Pons (tissue), 1 donor: ENCODE measurements at regions not wholly inside any gene's neighbourhood (a gene's known extent, or its start where the extent isn't known, plus 50 kb on each side); places are given as distances from the start of the nearest gene placed in this dataset.
"Not testable (repeated sequence)": the region's sequence is repeated elsewhere in the genome, so short reads cannot be mapped to it uniquely, and the experiment has no call there.

ENCODE experiments used
- DNase-seq: peaks from one replicate; pipeline ENCODE4 v3.0.0-alpha.2; 2016; ENCODE audit warnings: low spot score

DNA sequence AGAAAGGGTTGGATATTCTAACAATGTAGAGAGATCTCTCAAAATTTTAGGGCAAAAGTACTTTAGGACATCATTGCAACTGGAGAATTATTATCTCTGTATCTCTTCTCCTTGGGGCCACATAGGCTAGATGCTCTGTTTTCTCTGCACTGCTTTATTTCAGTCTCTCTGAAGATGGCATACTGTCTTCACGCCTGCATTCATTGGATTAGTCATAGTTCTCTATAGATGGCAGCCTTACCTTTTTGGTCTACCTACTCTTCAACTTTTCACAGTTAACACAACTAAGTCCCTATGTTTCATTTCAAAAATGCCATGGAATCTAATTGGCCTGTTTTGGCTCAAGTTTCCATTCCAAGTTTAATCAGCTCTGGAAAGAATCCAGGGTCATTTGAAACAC lies 1623.3 kb upstream of the B3GALT2 start:
- no peak for DNase-seq

DNA sequence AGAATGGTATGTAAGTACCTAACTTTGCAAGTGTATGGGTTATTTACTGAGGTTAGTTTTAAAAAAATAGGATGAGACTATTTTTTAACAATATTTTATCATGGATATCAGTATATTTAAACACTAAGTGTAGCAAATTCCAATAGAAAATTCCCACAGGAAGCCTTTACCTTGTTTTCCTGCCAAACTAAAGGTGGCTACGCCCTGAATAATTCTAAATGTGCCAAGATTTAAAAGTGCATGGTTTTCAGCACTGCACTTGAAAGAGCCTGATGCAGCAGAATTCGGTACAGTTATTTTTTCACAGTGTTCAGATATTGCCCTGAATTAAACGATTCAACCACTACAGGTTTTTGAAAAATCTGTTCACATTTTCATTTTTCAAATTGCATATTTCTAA lies 1622.8 kb upstream of the B3GALT2 start:
- no peak for DNase-seq

DNA sequence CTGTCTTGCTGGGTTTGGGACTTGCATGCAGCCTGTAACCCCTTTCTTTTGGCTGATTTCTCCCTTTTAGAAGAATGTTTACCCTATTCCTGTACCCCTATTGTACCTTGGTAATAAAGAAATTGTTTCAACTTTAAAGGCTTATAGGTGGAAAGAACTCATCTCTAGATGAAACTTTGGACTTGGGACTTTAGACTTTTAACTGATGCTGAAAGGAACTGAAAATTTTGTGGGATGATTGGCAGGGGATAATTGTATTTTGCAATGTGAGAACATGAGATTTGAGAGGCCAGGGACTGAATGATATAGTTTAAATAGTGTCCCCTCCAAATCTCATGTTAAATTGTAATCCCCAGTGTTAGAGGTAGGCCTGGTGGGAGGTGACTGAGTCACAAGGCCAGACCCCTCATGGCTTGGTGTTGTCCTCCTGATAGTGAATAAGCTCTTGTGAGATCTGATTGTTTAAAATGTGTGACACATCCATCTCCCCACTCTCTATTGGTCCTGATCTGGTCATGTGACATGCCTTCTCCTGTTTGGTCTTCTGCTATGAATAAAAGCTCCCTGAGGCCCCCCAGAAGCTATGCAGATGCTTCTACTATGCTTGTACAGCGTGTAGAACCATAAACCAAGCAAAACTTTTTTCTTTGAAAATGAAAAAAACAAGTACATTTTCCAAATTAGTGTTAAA lies 1621.3 kb upstream of the B3GALT2 start:
- DNase-seq = no peak

DNA sequence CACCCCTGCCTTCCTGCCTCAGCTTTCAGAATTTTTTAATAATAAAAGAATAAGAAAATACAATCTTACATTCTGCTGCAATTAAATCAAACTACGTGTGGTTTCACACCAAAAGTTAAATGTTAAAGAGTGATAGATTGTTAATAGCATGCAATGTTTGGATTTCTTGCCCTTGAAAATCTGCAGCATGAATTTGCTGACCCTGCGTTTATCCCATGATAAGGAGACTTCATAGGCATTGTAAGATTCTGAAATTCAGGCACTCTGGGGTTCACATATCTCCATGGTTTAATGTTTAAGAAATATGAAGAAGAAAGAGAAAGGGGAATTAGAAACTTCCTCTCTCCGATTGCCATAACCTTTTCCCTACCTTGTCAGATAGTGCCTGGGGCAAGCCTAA lies 1616.2 kb upstream of the B3GALT2 start:
- DNase-seq = no peak

DNA sequence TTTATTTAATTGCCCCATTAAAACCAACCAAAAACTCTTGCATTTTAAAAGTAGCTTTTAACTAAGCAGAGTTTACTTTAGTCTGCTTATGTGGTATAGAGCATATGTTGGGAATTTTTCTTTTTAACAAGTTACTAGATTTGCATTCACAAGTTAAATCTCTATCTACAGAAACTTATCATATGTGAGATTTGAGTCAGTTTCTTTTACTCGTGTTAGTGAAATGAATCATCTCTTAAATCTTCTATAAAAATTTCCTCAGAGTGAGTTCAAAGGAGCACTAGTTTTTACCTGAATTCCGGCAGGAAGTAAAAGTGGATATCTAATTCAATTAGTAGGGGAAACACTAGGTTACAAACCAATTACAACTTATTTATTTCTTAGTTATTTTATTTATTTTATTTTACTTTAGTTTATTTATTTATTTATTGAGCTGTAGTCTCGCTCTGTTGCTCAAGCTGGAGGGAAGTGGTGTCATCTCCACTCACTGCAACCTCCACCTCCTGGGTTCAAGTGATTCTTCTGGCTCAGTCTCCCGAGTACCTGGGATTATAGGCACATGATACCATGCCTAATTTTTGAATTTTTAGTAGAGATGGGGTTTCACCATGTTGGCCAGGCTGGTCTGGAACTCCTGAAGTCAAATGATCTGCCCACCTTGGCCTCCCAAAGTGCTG lies 1609.6 kb upstream of the B3GALT2 start:
- no peak for DNase-seq

DNA sequence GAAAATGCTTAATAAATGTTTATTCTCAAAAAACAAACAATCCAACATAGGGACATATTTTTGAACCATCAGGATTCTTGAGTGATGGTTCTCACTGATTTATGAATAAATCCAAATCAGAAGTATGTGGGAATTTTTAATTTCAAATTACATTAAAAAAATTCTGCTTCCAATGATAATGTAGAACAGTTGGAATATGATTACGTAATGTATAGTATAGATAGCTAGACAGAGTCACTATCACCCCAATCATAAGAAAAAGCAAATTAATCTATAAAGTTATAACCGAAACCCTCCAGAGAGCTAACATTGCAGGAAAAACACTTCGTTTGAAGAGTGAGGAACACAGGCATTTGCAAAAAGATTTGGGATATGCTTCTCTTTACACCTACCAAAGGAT lies 1600.6 kb upstream of the B3GALT2 start:
- no peak for DNase-seq

DNA sequence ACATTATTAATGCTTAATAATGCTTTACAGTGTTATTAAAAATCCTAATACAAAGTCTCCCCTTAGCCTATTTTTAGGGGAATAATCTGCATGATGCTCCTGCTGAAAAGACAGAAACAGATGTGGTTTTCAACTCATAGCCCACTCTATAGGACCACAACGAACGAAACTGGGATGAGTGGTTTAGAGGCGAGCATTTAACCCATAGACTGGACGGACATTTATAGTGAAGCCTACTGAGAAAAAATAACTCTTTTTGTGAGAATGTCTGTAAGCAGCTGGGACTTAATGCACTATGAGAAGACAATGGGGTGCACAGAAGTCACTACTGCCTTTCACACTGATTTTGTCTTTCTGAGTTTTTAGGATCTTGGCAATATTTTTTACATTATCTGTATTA lies 1599.6 kb upstream of the B3GALT2 start:
- no peak for DNase-seq

DNA sequence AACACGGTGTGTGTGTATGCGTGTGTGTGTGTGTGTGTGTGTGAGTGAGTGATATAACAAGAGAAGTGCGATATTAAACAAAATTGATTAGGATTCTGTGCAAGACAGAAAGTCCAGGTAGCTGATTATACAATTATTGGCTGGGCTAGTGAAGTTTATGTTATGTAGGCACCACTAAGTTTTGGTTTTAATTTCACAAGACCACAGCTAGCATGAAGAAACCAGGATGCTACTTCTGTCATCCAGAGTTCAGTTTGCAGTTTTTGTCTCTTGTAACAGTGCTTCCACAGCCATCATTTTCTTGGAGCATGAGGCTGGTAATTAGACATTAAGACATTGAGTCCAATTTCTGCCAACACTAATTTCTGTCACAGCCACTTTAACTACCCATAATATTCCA lies 1590.2 kb upstream of the B3GALT2 start:
- no peak for DNase-seq

DNA sequence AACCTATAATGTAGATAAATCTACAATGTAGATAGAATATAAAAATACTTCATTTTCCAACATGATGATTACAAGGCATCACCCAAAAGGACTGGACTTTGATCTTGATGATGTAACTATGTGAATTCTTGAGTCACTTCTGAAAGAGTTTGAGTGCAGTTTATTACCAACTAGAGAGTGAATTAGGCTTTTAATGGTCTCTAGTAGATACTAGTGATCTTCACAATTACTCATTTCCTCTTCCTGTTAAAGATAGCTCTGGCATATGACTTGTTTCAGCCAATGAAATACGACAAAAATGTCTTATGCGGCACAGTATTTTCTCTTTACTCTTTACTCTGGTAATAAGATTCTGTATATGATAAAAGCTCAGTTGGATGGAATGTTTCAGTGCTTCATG lies 1588.1 kb upstream of the B3GALT2 start:
- no peak for DNase-seq

DNA sequence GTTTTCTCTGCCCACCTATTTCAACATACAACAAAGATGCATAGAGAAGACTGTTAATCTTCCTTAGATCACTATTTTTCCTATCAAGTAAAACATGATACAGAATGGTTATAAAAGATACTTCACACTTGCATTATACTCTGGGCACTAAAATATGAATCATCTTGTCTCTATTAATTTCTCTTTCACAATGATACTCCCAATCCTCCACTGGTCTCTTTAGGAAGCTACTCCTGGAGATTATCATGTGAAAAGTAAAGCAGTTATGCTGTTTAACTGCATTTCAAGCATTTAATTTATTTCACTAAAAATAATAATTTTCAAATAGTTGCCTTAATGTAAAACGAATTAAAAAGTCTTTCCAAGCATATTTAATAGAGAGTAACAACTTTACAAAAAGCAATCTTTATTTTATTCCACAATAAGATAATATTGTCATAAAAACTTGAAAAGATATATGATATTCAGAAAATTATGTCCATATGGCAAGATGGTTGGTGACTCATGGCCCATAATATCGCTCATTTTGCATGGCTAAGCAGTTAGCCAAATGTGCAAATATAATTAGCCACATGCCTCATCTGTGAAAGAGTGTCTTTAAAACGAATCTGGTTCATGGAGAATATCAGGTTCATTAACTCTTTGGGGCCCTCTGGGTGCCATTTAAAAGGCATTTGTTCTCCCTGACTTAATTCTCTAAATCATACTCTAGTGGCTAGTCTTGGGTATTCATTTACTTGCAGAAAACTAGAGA lies 1569.0 kb upstream of the B3GALT2 start:
- DNase-seq = no peak

DNA sequence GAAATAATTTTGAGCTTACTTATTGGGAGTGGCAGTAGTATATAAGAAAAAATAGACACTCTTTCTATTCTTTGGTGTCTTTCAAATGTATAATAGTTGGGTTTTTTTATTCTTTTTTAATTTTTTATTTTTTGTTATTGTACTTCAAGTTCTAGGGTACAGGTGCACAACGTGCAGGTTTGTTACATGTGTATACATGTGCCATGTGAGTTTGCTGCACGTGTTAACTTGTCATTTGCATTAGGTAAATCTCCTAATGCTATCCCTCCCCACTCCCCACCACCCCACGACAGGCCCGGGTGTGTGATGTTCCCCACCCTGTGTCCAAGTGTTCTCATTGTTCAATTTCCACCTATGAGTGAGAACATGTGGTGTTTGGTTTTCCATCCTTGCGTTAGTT lies 1552.4 kb upstream of the B3GALT2 start:
- not testable (repeated sequence) for DNase-seq

DNA sequence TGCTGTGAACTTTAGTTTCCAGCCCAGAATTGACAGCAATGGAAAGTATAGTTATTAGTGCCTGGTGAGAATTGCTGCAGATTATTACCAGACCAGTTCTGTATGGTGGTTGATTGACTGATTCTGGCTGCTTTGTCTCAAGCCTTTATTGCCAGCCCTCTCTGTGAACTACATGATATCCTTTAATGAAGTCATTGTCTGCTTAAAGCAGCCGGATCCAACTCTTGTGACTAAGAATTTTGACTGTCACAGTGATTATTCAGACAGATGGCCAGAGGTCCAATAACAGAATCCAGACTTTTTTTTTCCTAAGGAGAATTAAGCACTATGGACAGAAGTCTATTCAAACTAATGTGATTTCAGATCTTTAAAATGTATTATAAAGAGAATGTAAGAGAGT lies 1548.6 kb upstream of the B3GALT2 start:
- no peak for DNase-seq

DNA sequence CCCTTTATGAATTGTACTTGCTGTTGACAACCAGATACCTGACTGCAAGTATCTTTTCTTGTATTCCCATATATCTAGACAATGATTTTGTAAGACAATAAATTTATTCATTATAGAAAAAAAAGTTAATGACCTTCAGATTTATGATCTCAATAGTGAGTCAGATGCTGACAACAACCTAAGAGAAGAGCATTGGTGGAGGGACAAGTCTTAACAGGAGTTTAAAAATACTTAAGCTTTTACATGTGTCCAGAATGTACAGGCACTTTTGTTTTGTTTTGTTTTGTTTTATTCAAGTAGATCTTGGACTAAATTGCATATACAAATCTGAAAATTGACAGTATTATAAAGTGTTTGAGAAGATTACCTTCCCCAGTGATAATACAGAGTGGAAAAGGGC lies 1544.6 kb upstream of the B3GALT2 start:
- DNase-seq = no peak

DNA sequence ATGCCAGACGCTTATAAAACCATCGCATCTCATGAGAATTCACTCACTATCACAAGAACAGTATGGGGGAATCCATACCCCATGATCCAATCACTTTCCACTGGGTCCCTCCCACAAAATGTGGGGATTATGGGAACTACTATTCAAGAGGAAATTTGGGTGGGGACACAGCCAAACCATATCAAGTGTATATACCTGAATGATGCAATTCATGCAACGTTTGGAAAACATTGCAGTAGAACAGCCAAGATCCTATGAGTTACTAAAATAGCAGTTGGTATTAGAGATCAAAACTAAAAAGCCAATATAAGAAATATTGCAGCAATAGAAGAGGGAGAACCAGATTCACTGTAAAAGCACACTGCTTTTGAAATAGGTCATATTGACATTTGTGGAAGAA lies 1543.9 kb upstream of the B3GALT2 start:
- DNase-seq = no peak

DNA sequence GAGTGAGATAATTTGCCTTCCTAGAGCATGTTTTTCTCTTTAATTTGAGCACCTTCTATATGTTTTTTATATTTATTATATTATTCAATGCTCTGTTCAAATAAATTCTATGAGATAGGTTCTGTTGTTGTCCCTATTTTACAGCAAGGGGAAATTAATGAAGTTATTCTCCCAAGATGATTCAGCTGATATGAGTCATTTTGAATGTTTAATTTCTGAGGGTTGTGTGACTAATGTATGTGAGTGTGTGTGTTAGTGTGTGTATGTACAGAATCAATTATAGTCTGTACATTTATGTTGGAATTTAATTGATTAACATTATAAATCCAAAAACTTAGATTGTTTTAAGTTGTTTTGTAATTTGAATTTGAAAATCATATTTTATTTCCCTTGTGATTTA lies 1536.7 kb upstream of the B3GALT2 start:
- DNase-seq = no peak

DNA sequence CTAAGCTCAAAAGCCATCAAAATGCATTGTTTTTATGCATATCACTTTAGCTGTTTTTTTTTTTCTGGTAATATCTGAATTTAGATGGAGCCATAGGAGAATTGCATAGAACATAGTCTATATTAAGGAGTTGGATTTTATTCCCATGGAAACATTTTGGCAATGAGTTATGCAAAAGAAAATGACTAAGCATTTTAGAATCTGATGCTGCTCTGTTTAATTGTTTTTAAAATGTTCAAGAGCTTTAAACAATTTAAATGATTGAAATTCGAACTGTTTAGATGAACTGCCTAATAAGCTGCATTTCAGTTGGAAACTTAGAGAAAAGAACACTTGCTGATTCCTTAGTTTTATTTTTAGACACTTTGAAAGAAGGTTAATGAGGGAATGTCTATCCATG lies 1531.5 kb upstream of the B3GALT2 start:
- no peak for DNase-seq

DNA sequence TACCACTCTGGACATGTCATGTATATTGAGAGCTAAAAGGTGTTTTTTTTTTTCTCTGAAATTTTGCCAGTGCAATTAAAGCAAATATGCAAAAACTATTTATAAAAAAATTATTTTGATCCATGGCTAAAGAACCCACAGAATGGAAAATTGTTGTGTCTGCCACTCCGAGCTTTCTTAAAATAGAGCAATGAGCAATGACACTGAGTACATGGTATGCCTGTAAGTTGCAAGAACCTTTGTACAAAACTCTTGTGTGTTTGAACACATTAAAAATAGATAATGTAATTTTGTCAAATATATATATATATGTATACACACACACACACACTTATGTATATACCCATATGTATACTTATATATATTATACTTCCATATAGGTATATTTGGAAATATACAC lies 1530.9 kb upstream of the B3GALT2 start:
- DNase-seq = no peak

DNA sequence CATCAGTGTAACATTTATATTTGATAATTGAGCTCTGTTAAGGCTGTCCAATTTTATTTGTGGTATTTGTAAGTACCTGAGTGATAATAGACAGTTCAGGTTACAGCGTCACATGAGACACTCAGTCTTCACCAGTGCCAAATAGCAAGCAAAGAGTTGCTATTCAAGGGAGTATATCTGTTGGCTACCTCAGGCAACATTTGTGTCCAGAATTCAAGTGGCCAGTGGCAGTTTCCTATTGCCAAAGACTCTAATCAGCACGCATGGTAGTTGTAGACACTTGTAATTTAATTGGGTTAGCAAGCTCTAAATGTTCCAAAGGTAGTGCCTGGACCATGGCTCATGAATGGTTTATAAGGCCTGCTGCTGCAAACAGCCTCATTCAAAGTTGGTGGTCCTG lies 1524.3 kb upstream of the B3GALT2 start:
- no peak for DNase-seq

DNA sequence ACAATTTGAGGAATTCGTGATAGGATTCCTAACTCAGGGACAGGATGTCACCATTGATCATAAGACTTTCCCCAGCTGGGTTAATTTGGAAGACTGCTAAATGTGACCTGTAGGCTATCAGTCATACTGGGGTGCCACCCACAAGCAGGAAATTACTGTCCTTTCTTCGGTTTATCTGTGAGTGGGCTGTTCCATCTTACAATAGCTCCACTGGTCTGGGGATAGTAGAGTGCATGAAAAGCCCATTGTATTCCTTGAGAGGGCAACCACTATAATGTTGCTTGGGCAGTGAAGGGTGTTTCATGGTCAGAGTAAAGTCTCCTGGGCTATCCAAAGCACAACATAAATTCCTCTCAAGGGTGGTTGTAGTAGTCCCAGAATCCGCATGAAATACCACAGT lies 1523.0 kb upstream of the B3GALT2 start:
- no peak for DNase-seq

DNA sequence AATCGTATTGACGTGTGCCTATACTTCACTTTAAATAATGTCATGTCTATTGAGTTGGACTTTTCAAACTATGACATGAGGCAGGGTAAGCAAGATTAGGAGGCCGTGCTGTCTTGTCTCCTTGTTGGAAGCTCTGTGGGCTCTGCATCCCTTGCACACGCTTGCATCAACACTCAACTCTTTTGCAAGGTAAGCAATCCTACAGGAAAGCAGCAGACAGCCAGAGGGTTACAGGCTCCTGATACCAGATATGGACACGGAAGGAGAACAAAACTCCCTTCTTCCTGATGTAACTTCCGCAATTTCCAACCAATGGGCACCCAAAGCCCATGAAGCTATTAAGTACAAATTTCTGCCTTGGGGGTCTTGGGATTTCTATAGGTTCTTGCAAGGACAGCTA lies 1520.7 kb upstream of the B3GALT2 start:
- DNase-seq = no peak

DNA sequence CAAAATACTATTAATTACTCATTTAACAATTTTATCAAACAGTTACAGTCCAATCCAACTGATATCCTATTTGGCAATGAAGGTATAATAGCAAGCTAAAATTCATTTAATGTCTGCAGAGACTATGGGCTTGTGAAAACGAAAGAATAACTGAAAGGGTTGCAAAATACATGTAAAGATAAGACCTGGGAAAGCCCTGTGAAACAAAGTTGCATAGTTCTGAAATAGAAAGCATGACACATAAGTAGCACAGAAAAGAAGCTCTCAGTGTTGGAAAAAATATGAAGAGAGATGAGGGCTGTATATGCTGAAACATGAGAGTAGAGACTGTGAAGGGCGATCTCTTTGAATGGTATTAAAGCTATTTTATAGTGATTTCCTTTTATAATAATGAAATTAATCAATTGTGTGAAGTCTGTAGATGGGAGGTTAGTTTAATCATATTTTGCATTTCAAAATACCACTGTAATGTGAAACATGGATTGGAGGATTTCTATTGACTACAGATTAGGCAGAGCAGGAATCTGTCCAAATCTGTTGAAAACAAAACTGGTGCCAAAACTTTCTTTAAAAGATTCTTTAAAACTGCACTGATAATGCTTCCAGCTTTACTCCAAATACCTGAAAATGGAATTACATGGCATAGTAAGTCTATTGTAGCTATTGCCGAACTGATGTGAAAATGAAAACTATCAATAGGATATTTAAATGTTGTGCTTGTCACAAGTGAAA lies 1518.9 kb upstream of the B3GALT2 start:
- DNase-seq = no peak

DNA sequence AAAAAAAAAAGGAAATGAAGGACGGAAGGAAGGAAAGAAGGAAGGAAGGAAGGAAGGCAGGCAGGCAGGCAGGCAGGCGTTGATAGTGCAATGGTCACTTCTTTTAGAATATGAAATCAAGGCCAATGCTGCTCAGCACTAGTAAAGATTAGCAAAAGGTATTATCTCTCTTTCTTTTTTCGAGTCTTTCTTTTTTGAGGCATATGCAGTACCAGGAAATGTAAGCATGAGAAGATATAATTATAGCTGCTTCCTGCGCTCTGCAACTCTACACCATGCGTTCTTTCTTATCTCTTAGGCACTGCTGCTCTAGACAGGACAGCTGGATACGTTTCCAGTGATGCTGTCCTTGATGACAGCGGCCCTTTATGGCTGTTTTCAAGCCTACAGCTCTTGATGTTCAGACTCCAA lies 1512.5 kb upstream of the B3GALT2 start:
- DNase-seq = no peak

DNA sequence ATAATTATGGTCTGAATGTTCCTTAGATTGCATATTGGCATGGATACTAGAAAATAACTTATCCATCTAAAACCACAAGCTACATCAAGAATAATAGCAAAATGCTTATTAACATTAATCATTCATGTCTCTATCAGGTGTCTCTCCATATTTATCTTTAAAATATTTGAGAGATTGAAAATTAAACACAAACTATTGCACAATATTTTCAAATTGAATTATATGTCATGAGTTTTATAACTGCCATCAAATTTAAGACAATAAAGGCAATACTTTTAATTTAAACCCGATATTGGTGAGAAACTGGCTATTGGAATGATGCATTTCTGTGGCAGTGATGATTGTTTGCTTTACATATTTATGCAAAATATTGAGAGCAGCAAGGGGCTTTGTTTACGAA lies 1506.8 kb upstream of the B3GALT2 start:
- no peak for DNase-seq
